GM21723 (cell line): ENCODE measurements at regions not wholly inside any gene's neighbourhood (a gene's known extent, or its start where the extent isn't known, plus 50 kb on each side); places are given as distances from the start of the nearest gene placed in this dataset.
"Not testable (repeated sequence)": the region's sequence is repeated elsewhere in the genome, so short reads cannot be mapped to it uniquely, and the experiment has no call there.

Source experiments
- ATAC-seq: cut with Tn5 transposase; IDR thresholded peaks from one replicate; pipeline ENCODE4 v1.9.1; 2021; ENCODE audit warnings: mild to moderate bottlenecking, moderate library complexity; ENCODE audit not compliant: unreplicated experiment

DNA sequence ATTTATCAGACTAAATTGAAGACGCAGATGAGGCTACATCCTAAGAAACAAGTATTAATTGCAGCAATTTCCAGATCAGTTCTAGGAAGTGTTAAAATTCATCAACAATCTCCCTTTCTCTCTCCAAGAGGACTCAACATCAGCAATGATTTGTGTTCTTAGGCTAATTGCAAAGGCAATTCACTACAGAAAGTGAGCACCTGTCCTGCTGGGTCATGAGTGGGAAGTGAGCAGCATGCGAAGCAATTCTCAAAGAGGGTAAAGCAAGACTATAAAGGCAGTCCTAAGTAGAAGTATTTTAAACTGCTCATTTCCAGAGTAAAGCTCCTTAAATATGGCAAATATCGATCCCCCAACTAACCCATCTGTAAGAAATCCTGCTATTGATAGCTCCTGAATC lies 1191.0 kb upstream of the ALCAM start:
- no peak for ATAC-seq

DNA sequence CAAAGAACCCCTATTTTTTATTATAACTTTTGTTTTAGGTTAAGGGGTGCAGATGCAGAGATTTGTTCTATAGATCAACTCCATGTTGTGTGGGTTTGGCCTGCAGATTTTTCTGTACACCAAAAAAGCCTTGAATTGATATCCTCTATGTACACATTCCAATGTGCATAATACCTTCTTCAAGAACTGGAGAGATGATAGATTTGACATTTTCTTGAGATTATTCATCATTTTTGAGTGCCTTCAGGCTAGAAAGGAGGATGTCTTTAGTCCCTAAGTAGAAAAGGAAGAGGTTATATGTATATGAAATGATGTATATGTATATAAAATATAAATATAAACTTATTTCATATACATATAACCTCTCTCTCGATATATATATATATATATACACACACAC lies 1190.0 kb upstream of the ALCAM start:
- ATAC-seq, result no peak

DNA sequence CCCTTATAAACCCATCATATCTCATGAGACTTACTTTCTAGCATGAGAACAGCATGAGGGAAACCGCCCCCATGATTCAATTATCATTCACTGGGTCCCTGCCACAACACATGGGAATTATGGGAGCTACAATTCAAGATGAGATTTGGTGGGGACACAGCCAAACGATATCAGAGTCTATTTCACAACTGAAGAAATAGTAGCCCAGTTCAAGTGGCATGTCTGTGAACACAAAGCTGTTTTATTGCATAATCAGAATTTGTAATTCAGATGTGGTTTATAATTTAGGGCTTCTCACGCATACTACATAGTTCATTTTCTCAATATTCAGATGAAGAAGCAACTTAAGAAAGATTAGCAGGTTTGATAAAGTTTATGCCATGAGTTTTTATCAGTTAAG lies 1188.0 kb upstream of the ALCAM start:
- no peak for ATAC-seq

DNA sequence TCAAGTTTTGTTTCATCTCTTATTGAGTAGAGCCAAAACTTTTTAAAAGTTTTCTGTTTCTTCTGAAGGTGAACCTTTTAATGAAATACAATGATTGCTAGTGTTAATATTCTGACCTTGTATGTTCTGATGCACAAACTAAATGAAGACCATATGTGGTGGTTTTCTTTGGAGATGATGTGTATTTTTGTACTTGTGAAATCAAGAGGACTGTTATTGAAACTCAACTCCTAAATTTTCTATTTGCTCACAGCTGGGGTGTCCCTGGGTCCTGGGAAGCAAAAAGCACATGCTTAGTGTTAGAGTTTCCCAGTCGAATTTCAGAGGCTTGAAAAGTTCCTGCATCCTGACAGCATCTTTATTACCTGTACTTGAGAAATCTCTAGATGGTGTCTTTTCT lies 1185.8 kb upstream of the ALCAM start:
- no peak for ATAC-seq

DNA sequence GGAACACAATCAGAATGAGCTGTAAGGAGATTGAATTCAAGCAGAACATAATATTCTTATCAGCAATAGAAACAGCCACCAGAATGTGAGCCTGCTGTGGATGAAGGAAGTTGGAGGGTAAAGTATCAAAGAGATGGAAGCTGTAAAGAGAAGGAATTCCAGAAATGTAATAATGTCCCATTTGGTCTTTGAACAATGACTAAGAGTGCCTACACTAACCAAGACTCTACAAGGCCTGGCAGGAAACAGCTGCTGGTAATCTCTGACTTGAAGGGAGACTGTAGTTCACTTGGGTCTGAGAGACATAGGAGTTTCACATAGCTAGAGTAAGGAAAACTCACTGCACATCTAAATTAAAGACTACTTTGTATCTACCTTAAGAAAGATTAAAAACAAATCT lies 1176.0 kb upstream of the ALCAM start:
- ATAC-seq, result no peak

DNA sequence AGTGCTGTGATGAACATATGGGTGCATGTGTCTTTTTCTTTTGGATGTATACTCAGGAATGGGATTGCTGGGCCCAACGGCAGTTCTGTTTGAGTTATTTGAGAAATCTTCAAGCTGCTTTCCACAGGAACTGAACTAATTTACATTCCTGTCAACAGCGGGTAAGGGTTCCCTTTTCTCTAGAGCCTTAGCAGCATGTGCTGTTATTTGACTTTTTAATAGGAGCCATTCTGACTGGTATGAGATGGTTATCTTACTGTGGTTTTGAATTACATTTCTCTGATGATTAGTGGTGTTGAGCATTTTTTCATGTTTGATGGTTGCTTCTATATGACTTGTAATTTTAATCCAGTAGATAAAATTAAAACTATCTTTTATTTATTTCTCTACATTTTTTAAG lies 1168.6 kb upstream of the ALCAM start:
- no peak for ATAC-seq

DNA sequence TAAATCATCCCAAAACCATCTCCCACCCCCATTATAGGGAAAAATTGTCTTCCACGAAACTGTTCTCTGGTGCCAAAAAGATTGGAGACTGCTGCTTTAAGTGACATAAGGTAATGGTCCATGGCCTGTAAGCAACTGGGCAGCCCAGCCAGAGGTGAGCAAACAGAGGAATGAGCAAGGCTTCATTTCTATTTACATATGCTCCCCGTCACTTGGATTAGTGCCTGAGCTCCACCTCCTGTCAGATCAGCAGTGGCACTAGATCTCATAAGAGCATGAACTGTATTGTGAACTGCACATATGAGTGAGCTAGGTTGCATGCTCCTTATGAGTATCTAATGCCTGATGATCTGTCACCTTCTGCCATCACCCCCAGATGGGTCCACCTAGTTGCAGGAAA lies 1159.8 kb upstream of the ALCAM start:
- ATAC-seq, result no peak

DNA sequence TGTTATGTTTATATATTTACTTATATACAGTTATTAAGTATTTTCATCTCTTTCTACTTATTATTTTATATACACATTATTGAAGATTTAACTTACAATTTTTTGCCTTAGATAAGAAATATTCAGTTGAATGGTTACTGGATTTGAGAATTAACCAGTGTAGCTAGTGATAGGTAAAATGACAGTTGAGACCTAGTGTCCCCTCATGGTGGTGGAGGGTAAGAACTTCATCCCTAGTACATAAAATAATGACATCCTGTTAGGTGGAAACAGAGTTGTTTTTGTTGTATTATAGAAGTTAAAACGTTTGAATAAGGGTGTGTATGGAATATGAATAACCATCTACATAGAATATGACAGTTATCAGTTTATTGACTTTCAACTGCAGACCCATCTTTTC lies 1152.4 kb upstream of the ALCAM start:
- ATAC-seq, result no peak

DNA sequence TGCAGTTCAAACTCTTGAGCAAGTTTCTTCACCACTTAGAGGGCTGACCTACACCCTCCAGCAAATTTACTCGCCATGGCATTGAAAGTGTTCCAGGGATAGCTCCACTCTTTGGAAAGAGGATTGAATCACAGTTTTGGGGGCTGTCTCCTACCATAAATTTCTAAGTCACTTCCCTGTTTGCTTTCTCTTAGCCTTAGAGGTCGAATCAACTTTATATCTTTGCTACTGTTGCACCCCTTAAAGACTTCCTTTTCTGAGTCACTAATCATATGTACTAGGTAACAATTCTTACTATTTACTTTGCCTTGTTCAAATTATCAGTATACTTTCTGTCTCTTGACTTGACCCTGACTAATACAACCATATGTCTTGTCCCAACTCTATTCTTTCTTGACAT lies 1151.8 kb upstream of the ALCAM start:
- ATAC-seq, result no peak

DNA sequence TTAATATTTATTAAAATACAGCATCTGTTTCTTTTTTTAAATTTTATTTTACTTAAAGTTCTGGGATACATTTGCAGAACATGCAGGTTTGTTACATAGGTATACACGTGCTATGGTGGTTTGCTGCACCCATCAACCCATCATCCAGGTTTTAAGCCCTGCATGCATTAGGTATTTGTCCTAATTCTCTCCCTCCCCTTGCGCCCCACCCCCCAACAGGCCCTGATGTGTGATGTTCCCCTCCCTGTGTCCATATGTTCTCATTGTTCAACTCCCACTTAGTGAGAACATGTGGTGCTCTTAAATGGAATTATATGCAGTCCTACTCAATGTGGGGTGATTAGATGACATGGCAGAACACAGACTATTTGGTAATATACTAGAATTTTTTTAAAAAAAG lies 1147.7 kb upstream of the ALCAM start:
- not testable (repeated sequence) for ATAC-seq

DNA sequence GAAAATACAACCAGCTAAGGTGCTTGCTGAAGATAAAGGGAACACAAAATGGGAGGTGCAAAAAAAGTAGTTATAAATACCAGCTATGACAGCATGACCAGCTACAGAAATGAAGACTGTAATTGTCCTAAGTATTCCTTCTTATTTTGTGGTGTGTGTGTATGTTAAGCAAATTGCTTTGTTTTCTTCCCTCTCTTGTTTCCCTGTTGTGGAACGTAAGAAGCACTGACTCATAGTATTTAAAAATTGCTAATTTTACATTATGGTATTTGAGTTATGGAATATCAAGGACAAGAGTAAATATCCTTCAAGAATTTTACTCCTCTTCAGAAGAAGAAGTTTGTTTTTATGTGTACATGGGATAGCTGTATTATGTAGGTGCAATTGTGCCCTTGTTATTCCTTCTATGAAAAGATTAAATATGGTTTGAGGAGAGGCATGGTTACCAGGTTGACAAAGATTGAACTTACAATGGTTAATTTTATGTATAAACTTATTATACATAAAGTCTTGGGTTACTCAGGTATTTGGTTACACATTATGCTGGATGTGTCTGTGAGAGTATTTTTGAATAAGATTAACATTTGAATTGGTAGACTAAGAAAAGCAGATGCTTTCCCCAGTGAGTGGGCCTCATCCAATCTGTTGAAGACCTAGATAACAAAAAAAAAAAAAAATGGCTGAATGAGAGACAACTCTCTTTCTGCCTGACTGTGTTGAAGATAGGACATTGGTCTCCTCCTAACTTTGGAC lies 1132.1 kb upstream of the ALCAM start:
- no peak for ATAC-seq

DNA sequence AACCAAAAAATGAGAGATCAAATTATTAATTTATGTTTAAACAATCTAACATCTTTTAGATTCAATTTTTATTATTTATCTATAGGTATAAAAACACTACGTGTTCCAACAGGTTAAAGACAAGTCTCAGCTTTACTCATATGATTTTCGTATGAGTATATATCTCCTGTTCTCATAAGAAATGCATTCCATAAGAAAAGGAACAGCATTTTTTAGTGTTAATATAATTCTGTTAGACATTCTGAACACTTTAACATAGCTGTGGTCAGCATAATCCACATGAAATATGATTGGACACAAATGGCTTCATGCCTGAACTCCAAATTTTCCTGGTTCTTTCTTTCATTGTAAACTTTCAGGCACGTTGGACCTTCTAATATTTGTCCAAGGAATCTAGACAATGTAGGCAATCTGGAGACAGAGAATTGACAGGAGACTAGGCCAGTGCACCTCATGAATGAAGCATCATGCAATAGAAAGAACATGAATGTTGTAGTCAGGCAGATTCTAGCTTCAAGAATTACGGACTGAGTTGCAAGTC lies 1122.0 kb upstream of the ALCAM start:
- ATAC-seq, result no peak

DNA sequence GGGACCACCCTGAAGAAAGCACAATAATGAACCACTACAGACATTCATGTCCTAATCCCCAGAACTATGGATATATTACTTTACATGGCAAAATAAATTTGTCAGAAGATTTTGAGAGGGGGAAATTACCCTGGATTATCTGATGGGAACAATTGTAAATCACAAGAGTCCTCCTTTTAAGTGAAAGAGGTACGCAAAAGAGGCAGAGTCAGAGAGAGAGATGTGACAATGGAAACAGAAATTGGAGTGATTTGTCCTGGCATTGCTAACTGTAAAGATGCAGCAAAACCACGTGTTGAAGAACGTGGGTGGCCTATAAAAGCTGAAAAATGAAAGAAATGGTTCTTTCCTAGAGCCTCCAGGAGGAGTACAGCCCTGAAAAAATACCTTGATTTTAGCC lies 1121.4 kb upstream of the ALCAM start:
- ATAC-seq, result no peak

DNA sequence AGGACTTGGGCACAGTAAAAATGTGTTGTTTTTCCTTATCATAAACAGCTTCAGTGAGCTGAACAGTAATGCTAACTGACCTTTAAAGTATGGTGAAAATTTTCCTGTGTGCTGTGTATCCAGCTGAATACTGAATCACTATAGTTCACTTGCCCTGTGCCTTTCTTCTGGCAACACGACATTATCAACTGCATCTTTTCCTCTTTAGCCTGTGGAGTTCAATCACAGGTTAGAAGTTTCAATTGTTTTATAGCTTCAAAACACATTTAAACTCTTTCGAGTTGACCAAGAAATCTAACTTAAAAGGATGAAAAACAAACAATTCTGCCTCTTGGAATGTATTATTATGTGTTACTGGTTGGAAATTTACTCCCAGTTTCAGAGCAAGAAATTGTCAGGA lies 1120.7 kb upstream of the ALCAM start:
- no peak for ATAC-seq

DNA sequence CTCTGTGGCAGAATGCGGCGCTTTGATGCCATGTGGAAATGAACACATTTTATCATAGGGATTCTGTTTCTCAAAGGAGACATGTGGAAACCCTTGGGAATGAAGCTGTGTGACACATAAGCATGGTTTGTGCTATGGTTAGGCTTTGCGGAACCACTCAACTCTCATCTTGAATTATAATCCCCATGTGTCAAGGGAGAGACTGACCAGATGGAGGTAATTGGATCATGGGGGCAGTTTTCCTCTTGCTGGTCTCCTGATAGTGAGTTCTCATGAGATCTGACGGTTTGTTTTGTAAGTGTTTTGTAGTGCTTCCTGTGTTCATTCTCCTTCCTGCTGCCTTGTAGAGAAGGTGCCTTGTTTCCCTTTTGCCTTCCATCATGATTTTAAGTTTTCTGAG lies 1109.2 kb upstream of the ALCAM start:
- ATAC-seq, result no peak

DNA sequence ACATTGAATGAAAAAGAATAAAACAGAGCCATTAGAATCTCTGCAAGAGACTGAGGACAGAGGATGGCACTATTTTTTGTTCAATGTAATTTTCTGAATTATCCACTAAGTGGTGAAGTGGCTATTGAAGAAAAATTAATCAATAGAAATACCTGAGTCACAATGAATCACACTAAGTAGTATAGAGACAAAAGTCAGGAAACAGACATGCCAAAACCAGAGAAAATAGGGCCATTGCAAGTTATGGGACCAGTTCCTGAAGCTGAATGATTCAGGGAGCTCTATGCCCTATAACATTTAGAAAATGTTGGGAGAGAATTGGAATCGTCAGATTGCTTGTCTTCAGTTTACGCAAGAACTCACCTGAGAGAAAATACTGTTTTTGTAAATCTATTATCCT lies 1103.2 kb upstream of the ALCAM start:
- ATAC-seq, result no peak

DNA sequence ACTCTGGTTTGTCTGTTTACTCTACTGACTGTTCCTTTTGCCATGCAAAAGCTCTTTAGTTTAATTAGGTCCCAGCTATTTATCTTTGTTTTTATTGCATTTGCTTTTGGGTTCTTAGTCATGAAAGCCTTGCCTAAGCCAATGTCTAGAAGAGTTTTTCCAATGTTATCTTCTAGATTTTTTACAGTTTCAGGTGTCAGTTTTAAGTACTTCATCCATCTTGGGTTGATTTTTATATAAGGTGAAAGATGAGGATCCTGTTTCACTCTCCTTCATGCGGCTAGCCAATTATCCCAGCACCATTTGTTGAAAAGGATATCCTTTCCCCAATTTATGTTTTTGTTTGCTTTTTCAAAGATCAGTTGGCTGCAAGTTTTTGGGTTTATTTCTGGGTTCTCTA lies 1100.5 kb upstream of the ALCAM start:
- ATAC-seq, result not testable (repeated sequence)

DNA sequence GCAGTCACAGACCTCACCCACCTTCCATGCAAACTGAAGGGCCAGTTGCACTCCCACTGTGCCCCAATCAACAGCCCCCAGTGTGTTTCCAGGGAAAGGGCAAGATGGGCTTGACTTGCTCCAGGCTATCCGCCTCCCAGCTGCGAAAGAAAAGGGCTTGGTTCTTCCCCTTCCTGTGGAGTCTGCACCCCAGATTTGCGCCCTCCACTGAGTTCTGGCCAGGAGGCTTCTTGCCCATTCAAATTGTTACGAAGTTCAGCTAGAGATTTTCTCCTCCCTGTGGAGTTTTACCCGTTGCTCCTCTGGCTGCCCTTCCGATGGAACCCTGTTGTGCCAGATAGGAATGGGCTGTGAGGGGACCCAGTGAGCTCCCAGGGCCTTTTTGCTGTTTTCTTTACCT lies 1096.9 kb upstream of the ALCAM start:
- ATAC-seq, result no peak

DNA sequence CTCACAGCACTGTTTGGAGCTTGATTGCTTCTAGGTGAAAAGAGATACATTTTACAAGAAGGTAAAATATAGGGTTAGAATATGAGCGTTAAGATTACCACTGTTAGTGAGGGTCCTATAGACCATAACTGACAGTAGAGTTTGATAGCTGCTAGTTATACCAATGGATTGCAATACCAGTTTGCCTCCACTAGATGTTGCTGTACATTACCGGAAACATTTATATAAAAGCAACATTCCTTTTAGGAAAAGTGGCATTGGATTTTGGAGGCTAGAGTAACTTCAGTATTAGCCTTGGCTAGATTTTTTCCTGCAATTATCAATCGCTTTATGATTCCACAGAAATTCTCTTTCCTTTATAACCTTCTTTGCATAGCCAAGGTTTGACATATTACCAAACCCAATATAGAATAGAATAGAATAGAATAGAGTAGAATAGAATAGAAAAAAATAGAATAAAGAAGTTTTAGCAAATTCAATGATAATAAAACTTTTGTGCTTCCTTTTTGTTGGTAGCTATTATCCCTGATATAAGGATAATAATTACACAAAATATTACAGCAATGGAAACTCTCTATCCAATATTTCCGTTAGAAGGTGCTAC lies 1093.6 kb upstream of the ALCAM start:
- ATAC-seq, result no peak

DNA sequence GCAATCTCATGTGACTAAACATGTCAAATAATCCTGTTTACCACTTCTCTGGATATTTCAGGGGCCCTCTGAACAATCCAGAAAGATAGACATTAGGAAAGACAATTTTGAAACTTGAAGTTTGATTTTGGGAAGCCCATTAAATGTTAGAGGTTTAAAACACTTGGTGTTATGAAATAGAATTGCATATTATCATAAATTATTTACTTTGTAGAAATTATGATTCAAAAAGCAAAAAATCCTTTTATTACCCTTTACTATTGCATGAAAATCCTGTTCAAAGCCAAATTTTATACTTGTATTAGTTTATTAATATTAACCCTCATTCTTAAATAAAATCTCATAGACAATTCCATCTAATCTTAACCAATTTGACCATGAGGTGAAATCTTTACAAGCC lies 1091.5 kb upstream of the ALCAM start:
- no peak for ATAC-seq

DNA sequence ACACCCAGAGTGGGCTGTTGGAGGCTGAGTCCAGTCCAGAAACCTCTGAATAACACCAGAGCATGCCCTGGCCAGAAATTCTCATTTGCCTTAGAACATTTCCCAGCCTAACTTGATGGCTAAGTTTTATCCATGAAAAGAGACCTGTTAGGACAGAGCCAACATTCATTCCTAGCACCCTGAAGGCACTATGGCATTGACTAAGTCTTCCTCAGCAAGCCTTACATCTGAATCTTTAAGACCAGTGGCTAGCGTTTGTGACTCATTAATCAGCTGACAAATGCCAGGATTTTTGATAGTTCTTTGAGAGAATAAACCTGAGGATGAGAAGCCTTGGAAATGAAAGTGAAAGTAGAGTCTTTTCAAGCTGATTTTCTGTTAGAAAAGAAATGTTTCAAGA lies 1087.1 kb upstream of the ALCAM start:
- ATAC-seq, result no peak

DNA sequence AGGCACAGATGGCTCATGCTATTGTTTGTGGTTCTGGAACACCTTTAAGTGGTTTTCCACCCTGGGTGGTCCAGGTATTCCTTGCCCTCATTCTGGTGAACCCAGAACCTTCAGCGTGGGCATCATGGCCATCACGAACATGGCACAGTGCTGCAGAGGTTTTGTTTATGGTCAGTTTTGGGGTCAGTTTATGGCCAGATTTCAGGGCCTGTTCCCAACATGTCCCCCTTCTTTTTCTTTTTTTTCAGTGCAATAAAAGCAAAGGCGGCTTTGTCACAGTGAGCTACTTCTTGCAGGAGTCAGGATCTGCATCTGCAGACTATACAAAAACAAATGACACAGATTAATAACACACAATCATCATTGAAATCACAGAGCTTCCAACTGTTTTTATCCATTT lies 1085.0 kb upstream of the ALCAM start:
- no peak for ATAC-seq

DNA sequence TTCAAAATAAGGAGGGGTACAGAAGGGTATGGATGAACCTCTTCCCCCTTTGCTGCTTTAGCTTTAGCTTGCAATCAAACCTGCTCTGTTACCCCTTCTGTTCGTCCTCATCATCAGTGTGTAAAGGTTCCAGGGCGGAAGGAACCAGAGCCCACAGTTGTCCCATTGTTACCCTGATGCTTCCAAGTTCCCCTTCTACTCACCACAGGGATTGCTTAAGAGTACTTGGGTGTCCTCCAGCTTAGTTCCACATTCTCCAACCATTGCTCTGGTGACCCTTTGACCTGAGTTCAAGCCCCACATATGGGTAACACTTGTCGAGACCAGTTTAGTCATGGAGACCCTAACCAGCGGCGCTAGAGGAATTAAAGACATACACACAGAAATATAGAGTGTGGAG lies 1080.1 kb upstream of the ALCAM start:
- ATAC-seq, result no peak
